Endothelial cell of umbilical vein (primary cell): ENCODE measurements at regions not wholly inside any gene's neighbourhood (a gene's known extent, or its start where the extent isn't known, plus 50 kb on each side); places are given as distances from the start of the nearest gene placed in this dataset.

Experiments used
- CTCF ChIP-seq, 2 donors: IDR thresholded peaks; 1 replicate in 1 of 2; 2 replicates in 1 of 2; pipeline ENCODE4 v1.5.1; 2011; ENCODE audit warnings: low read length in 2 of 2, mild to moderate bottlenecking in 2 of 2, moderate library complexity in 2 of 2, control low read depth in 1 of 2, inconsistent platforms in 1 of 2, low read depth in 1 of 2; ENCODE audit not compliant: insufficient read depth in 1 of 2; ENCODE audit errors: extremely low read depth in 1 of 2
- POLR2AphosphoS5 ChIP-seq: IDR thresholded peaks from 2 replicates; pipeline ENCODE4 v1.6.1; 2012; ENCODE audit warnings: low read depth, mild to moderate bottlenecking, control low read depth, low read length, moderate library complexity; ENCODE audit not compliant: insufficient read depth

DNA sequence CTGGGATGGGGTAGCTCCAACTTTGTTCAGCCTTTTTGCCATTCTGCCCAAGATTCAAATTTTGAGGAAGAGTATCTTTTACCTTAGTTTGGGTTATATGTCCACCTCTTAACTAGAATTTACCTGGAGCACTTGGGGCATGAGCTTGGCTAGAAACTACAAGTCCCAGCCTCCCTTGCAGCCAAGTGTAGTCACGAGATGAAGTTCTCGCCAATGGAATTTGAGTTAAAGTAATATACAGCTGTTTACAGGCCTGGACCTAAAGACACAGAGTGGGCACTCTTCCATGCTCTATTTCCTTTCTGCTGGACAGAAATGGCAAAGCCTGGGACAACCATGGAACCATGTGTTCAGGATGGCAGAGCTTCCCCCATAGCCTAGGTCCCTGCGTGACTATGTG lies 233.6 kb upstream of the GATB start:
- no peak for TF ChIP-seq POLR2AphosphoS5
- no peak for TF ChIP-seq CTCF (IDR thresholded peaks at IDR 0.05; ENCODE audit: extremely low read depth in 1 of 2, insufficient read depth in 1 of 2, low read depth in 1 of 2, low read length in 2 of 2)
